Adrenal gland (tissue), 5 donors: ENCODE measurements at regions not wholly inside any gene's neighbourhood (a gene's known extent, or its start where the extent isn't known, plus 50 kb on each side); places are given as distances from the start of the nearest gene placed in this dataset.

Experiments used
- CTCF ChIP-seq, 6 experiments: fragments of 450-650 bp in 4 of 6; fragments of 200-600 bp in 2 of 6; sonication (generic) in 1 of 6; IDR thresholded peaks; 1 replicate in 5 of 6; 2 replicates in 1 of 6; pipeline versions ENCODE4 v1.5.1 to v1.8.0; 2016 to 2021; ENCODE audit warnings: antibody characterized with exemption in 6 of 6, mild to moderate bottlenecking in 2 of 6, moderate library complexity in 1 of 6
- POLR2A ChIP-seq, 2 donors: fragments of 450-650 bp; IDR thresholded peaks; one replicate each; pipeline ENCODE4 v1.6.1; 2017; ENCODE audit warnings: antibody characterized with exemption in 2 of 2, mild to moderate bottlenecking in 2 of 2, moderate library complexity in 1 of 2
- donor health status: DM: no; HTN: no; CAD: no.

GRCh38 chr2:192327576-192327975, 132.8 kb upstream of the TMEFF2 start:
- TF ChIP-seq CTCF (IDR thresholded peaks at IDR 0.05) (no peak), POLR2A (IDR thresholded peaks at IDR 0.05) (no peak)
